Tibial nerve (tissue), 4 donors: ENCODE measurements at regions not wholly inside any gene's neighbourhood (a gene's known extent, or its start where the extent isn't known, plus 50 kb on each side); places are given as distances from the start of the nearest gene placed in this dataset.

Experiments used
- DNase-seq, 2 donors: peaks; one replicate each; pipeline ENCODE4 v3.0.0-alpha.2; 2019; ENCODE audit warnings: low spot score in 2 of 2
- H3K27ac ChIP-seq, 4 donors: fragments of 200-600 bp; sonication (generic) in 3 of 4; one replicate each; pipeline ENCODE4 v1.5.1; 2017 to 2019; ENCODE audit warnings: mild to moderate bottlenecking in 1 of 4
- H3K27me3 ChIP-seq, 2 donors: fragments of 200-600 bp; sonication (generic) in 1 of 2; one replicate each; pipeline versions ENCODE4 v1.5.1 to v1.6.0; 2017 to 2019
- H3K36me3 ChIP-seq, 3 donors: fragments of 200-600 bp; sonication (generic); one replicate each; pipeline ENCODE4 v1.5.1; 2018 to 2019
- H3K4me1 ChIP-seq, 4 donors: fragments of 200-600 bp; sonication (generic) in 3 of 4; one replicate each; pipeline ENCODE4 v1.5.1; 2017 to 2019
- H3K4me3 ChIP-seq, 4 donors: fragments of 200-600 bp; sonication (generic) in 3 of 4; one replicate each; pipeline ENCODE4 v1.5.1; 2017 to 2019; ENCODE audit warnings: mild to moderate bottlenecking in 1 of 4, moderate library complexity in 1 of 4
- H3K9me3 ChIP-seq, 4 donors: fragments of 200-600 bp; sonication (generic) in 3 of 4; one replicate each; pipeline ENCODE4 v1.5.1; 2017 to 2019
- CTCF ChIP-seq, 5 experiments: fragments of 200-600 bp in 3 of 5; fragments of 450-650 bp in 2 of 5; sonication (generic) in 3 of 5; IDR thresholded peaks; one replicate each; pipeline ENCODE4 v1.5.1; 2016 to 2019; ENCODE audit warnings: antibody characterized with exemption in 5 of 5, mild to moderate bottlenecking in 3 of 5, moderate library complexity in 2 of 5
- EP300 ChIP-seq, 2 donors: sonication (generic); formaldehyde crosslinking; IDR thresholded peaks; one replicate each; pipeline ENCODE4 v1.6.1; 2017; ENCODE audit warnings: antibody characterized with exemption in 2 of 2, mild to moderate bottlenecking in 1 of 2
- POLR2A ChIP-seq, 2 donors: fragments of 450-650 bp; IDR thresholded peaks; one replicate each; pipeline ENCODE4 v1.6.1; 2017; ENCODE audit warnings: antibody characterized with exemption in 2 of 2, mild to moderate bottlenecking in 2 of 2, moderate library complexity in 2 of 2
- WGBS, 2 donors: methylation state at CpG; one replicate each; pipeline ENCODE4 v1.1.5; 2018; 5-methylcytosine and 5-hydroxymethylcytosine counted together

DNA sequence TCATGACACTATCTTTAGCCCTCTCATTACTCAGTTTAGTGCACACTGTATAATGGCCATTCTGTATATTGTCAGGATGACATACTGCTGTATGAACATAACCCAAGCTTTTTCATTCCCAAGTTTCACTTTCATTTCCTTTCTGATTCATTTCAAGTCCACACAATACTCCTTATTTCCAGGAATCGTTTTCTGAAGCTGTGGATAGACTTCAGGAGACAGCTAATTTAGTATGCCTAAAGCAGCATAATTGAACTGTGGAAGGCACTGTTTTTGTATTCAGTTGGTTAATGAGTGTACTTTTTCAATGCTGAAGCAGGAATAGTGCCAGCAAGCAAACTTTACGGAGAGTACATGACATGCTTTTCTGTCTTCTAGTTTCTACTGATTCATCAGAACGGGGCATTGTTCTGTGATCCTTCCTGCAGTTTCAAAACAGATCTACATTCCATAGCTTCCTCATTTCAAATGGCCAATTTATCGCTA lies 578.5 kb upstream of the ZP4 start:
- peaks cover 0 to 6% (median 0%) of the 10 kb centered on the region in 4 donors for H3K4me1 ChIP-seq
- no peak for DNase-seq
- 40 to 42% methylated on average over 4 of the region's 4 CpGs for WGBS, 2 donors
- no peaks in the 10 kb centered on the region for H3K27me3 ChIP-seq
- H3K9me3 ChIP-seq, result no peaks in the 10 kb centered on the region
- H3K4me3 ChIP-seq, result peak overlapping the region in 2 of 4 donors; percentile 12 to 28
- peak overlapping the region in 2 of 4 donors; percentile 23 to 79 for H3K27ac ChIP-seq
- TF ChIP-seq POLR2A (IDR thresholded peaks at IDR 0.05) (no peak), EP300 (IDR thresholded peaks at IDR 0.05) (no peak), CTCF (IDR thresholded peaks at IDR 0.05) (no peak)
- H3K36me3 ChIP-seq, result no peaks in the 10 kb centered on the region

DNA sequence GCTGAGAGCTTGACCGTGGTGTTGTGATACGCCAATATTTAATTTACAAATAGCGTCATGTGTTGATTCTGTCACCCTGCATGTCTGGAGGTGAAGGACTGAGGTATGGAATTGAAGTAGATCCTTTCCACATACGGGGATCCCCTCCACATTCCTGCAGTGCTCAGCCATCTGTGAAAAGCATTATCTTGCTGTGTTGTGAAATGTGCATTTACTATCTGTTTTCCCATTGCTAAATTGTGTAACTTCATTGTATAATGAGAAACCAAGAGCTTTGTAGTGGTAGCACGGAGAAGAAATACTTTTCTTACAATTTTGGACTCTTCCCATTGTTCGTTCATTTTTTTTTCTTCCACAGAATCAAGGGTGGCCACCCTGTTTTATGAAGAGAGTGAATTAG lies 577.3 kb upstream of the ZP4 start:
- no peaks in the 10 kb centered on the region for H3K9me3 ChIP-seq
- DNase-seq, result no peak
- H3K4me3 ChIP-seq, result no peak overlapping the region
- WGBS, 2 donors, result 83 to 93% methylated on average over 6 of the region's 6 CpGs
- no peaks in the 10 kb centered on the region for H3K27me3 ChIP-seq
- no peak for TF ChIP-seq EP300 (IDR thresholded peaks at IDR 0.05)
- no peak for TF ChIP-seq POLR2A (IDR thresholded peaks at IDR 0.05)
- no peak for TF ChIP-seq CTCF (IDR thresholded peaks at IDR 0.05)
- peaks cover 0 to 6% (median 0%) of the 10 kb centered on the region in 4 donors for H3K4me1 ChIP-seq
- no peaks in the 10 kb centered on the region for H3K36me3 ChIP-seq
- H3K27ac ChIP-seq, result peak overlapping the region in 1 of 4 donors; percentile 64

- H3K36me3 ChIP-seq, result no peaks in the 10 kb centered on the region
- TF ChIP-seq POLR2A (IDR thresholded peaks at IDR 0.05) (no peak), EP300 (IDR thresholded peaks at IDR 0.05) (no peak), CTCF (IDR thresholded peaks at IDR 0.05) (no peak)
- no peak for DNase-seq
- H3K4me3 ChIP-seq, result no peak overlapping the region
- no peaks in the 10 kb centered on the region for H3K9me3 ChIP-seq
- H3K27ac ChIP-seq, result no peak overlapping the region
- no peaks in the 10 kb centered on the region for H3K27me3 ChIP-seq
- H3K4me1 ChIP-seq, result peaks cover 0 to 6% (median 0%) of the 10 kb centered on the region in 4 donors
- WGBS, 2 donors, result 57 to 67% methylated on average over 5 of the region's 5 CpGs
These were observed 575.7 kb upstream of the ZP4 start for GRCh38 chr1:238466459-238466858.

DNA sequence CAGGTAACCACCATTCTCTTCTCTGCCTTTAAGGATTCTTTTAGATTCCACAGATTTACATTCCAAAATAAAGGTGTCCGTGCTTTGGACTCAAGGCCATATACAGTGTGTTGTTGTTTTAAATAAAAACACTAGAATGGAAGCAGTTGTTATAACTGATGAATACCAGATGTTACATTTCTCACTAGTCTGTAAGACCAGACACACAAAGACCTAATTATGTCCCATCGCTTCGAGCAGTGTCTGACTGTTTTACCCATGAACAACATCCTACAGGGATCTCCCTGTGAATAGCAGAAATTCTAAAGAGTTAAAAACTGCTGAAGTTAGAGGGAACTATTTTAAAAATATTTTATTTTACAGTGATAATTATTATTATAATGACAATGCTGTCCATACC lies 574.7 kb upstream of the ZP4 start:
- no peaks in the 10 kb centered on the region for H3K9me3 ChIP-seq
- no peak overlapping the region for H3K27ac ChIP-seq
- 30 to 39% methylated on average over 3 of the region's 3 CpGs for WGBS, 2 donors
- no peak overlapping the region for H3K4me3 ChIP-seq
- H3K4me1 ChIP-seq, result peaks cover 0 to 6% (median 0%) of the 10 kb centered on the region in 4 donors
- no peak for DNase-seq
- no peaks in the 10 kb centered on the region for H3K27me3 ChIP-seq
- TF ChIP-seq EP300 (IDR thresholded peaks at IDR 0.05), result no peak
- TF ChIP-seq CTCF (IDR thresholded peaks at IDR 0.05), result no peak
- TF ChIP-seq POLR2A (IDR thresholded peaks at IDR 0.05), result no peak
- no peaks in the 10 kb centered on the region for H3K36me3 ChIP-seq

DNA sequence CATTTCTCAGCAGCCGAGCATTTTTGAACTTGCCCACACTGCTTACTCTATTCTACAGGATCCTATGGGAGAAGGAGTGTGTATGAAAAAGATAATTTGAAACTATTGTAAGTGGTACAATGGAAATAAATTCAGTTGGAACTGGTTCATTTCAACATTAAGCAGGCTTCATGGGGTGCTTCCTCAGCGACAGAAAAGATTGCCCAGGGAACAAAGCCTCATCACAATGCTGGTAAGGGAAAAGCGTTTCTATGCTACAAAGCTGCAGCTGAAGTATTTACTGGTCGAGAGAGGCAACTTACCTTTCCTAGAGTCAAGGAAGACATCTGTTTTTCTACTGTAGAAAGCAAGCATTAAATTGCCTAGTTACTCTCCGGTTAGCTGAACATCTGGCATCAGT lies 568.2 kb upstream of the ZP4 start:
- Histone ChIP-seq H3K36me3 (no peaks in the 10 kb centered on the region), H3K4me3 (no peak overlapping the region), H3K27ac (no peak overlapping the region), H3K9me3 (no peaks in the 10 kb centered on the region), H3K4me1 (no peaks in the 10 kb centered on the region), H3K27me3 (no peaks in the 10 kb centered on the region)
- 41 to 43% methylated on average over 5 of the region's 5 CpGs for WGBS, 2 donors
- no peak for DNase-seq
- TF ChIP-seq CTCF (IDR thresholded peaks at IDR 0.05), result no peak
- no peak for TF ChIP-seq EP300 (IDR thresholded peaks at IDR 0.05)
- TF ChIP-seq POLR2A (IDR thresholded peaks at IDR 0.05), result no peak
